GM12891 (cell line): ENCODE measurements at regions not wholly inside any gene's neighbourhood (a gene's known extent, or its start where the extent isn't known, plus 50 kb on each side); places are given as distances from the start of the nearest gene placed in this dataset.

ENCODE experiments used
- POLR2A ChIP-seq: IDR thresholded peaks from 2 replicates; pipeline ENCODE4 v1.6.1; 2011; ENCODE audit warnings: low read depth, low read length, control low read depth
- POLR2AphosphoS5 ChIP-seq: IDR thresholded peaks from 2 replicates; pipeline ENCODE4 v1.6.1; 2011; ENCODE audit warnings: low read depth, low read length, control low read depth

- no peak for TF ChIP-seq POLR2A
- TF ChIP-seq POLR2AphosphoS5 = no peak
These were observed 151.6 kb upstream of the ZNF236 start for GRCh38 chr18:76670564-76671288.
